Loucy (cell line): ENCODE measurements at regions not wholly inside any gene's neighbourhood (a gene's known extent, or its start where the extent isn't known, plus 50 kb on each side); places are given as distances from the start of the nearest gene placed in this dataset.

Source experiments
- H2AFZ ChIP-seq: fragments of 200-600 bp; sonication (generic); 2 replicates; pipeline ENCODE4 v1.6.0; 2016; ENCODE audit warnings: antibody characterized with exemption, mild to moderate bottlenecking, low read length, moderate library complexity
- H3F3A ChIP-seq: fragments of 200-600 bp; 2 replicates; pipeline ENCODE4 v1.6.0; 2016; ENCODE audit warnings: antibody characterized with exemption, low read depth, mild to moderate bottlenecking
- H3K27me3 ChIP-seq: fragments of 200-600 bp; sonication (generic); 2 replicates; pipeline ENCODE4 v1.6.1; 2014; ENCODE audit warnings: low read length, mild to moderate bottlenecking; ENCODE audit not compliant: insufficient read depth, poor library complexity, severe bottlenecking
- H3K36me3 ChIP-seq: fragments of 200-600 bp; sonication (generic); 2 replicates; pipeline ENCODE4 v1.6.1; 2016; ENCODE audit warnings: low read length; ENCODE audit not compliant: insufficient read depth
- H3K4me1 ChIP-seq: fragments of 200-600 bp; sonication (generic); 2 replicates; pipeline ENCODE4 v1.5.1; 2014; ENCODE audit warnings: low read length, mild to moderate bottlenecking; ENCODE audit not compliant: insufficient read depth, poor library complexity, severe bottlenecking
- H3K4me2 ChIP-seq: fragments of 200-600 bp; sonication (generic); 2 replicates; pipeline ENCODE4 v1.6.0; 2014; ENCODE audit warnings: antibody characterized with exemption, low read length, low read depth, mild to moderate bottlenecking; ENCODE audit not compliant: poor library complexity, severe bottlenecking
- H3K4me3 ChIP-seq: fragments of 200-600 bp; sonication (generic); 2 replicates; pipeline ENCODE4 v1.5.1; 2014; ENCODE audit warnings: low read length, mild to moderate bottlenecking, mixed read lengths; ENCODE audit not compliant: poor library complexity, severe bottlenecking
- H3K79me2 ChIP-seq: fragments of 200-600 bp; sonication (generic); 2 replicates; pipeline ENCODE4 v1.6.1; 2014; ENCODE audit warnings: low read length; ENCODE audit not compliant: insufficient read depth
- H3K9ac ChIP-seq: fragments of 200-600 bp; sonication (generic); 2 replicates; pipeline ENCODE4 v1.6.0; 2014; ENCODE audit warnings: mild to moderate bottlenecking, low read depth, low read length, moderate library complexity; ENCODE audit not compliant: poor library complexity, severe bottlenecking
- H3K9me2 ChIP-seq: fragments of 200-600 bp; sonication (generic); replicated peaks from 2 replicates; pipeline ENCODE4 v1.6.1; 2016; ENCODE audit warnings: low read depth, low read length, mixed read lengths
- H3K9me3 ChIP-seq: fragments of 200-600 bp; sonication (generic); 2 replicates; pipeline ENCODE4 v1.6.1; 2014; ENCODE audit warnings: mild to moderate bottlenecking, antibody characterized with exemption, low read length, low read depth; ENCODE audit not compliant: insufficient read depth
- H4K20me1 ChIP-seq: fragments of 200-600 bp; sonication (generic); 2 replicates; pipeline ENCODE4 v1.6.0; 2014; ENCODE audit warnings: antibody characterized with exemption, low read length, mild to moderate bottlenecking; ENCODE audit not compliant: insufficient read depth, poor library complexity, severe bottlenecking
- EZH2phosphoT487 ChIP-seq: fragments of 200-600 bp; IDR thresholded peaks from 2 replicates; pipeline ENCODE4 v1.6.1; 2018; ENCODE audit warnings: antibody characterized with exemption, mild to moderate bottlenecking, moderate library complexity, borderline replicate concordance
- TF ChIP-seq, protein P1 (sequence below): fragments of 200-600 bp; sonication (generic); conservative IDR thresholded peaks from 2 replicates; pipeline ENCODE4 v1.5.1; 2014; ENCODE audit warnings: mild to moderate bottlenecking, antibody characterized with exemption, low read length

DNA sequence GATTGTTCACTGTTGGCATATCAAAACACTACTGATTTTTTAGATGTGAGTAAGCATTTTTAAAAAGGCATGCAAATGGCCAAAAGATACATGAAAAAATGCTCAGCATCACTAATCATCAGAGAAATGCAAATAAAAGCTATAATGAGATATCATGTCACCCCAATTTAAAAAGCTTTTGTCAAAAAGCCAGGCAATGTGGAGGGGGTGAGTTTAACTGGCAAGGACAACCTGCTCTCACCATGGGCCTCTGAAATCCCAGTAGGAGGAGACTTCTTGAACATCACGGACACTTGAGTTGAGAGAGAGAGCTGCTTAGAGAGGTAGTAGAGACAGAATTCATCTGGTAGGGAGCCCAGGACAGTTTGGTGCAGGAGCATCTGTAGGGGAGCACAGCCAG is 347.1 kb upstream of the MPDZ start:
- TF ChIP-seq, protein P1, sequence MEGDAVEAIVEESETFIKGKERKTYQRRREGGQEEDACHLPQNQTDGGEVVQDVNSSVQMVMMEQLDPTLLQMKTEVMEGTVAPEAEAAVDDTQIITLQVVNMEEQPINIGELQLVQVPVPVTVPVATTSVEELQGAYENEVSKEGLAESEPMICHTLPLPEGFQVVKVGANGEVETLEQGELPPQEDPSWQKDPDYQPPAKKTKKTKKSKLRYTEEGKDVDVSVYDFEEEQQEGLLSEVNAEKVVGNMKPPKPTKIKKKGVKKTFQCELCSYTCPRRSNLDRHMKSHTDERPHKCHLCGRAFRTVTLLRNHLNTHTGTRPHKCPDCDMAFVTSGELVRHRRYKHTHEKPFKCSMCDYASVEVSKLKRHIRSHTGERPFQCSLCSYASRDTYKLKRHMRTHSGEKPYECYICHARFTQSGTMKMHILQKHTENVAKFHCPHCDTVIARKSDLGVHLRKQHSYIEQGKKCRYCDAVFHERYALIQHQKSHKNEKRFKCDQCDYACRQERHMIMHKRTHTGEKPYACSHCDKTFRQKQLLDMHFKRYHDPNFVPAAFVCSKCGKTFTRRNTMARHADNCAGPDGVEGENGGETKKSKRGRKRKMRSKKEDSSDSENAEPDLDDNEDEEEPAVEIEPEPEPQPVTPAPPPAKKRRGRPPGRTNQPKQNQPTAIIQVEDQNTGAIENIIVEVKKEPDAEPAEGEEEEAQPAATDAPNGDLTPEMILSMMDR = no peak
- no peak for TF ChIP-seq EZH2phosphoT487
- Histone ChIP-seq H3K9ac (no peak overlapping the region), H3K4me3 (no peak overlapping the region), H3F3A (no peaks in the 10 kb centered on the region), H3K4me2 (no peak overlapping the region), H4K20me1 (no peaks in the 10 kb centered on the region), H3K9me2 (no peaks in the 10 kb centered on the region), H3K36me3 (no peaks in the 10 kb centered on the region), H3K9me3 (no peaks in the 10 kb centered on the region), H3K4me1 (no peaks in the 10 kb centered on the region), H2AFZ (no peak overlapping the region), H3K79me2 (no peaks in the 10 kb centered on the region), H3K27me3 (no peaks in the 10 kb centered on the region)

- no peak overlapping the region for H3K4me3 ChIP-seq
- H3K4me1 ChIP-seq = peaks cover 10% of the 10 kb centered on the region
- no peaks in the 10 kb centered on the region for H4K20me1 ChIP-seq
- H3K36me3 ChIP-seq = no peaks in the 10 kb centered on the region
- H3K27me3 ChIP-seq = no peaks in the 10 kb centered on the region
- no peaks in the 10 kb centered on the region for H3K9me3 ChIP-seq
- no peaks in the 10 kb centered on the region for H3K79me2 ChIP-seq
- H3F3A ChIP-seq = no peaks in the 10 kb centered on the region
- no peak overlapping the region for H2AFZ ChIP-seq
- H3K9me2 ChIP-seq = no peaks in the 10 kb centered on the region
- H3K9ac ChIP-seq = no peak overlapping the region
- no peak overlapping the region for H3K4me2 ChIP-seq
- no peak for TF ChIP-seq EZH2phosphoT487
- TF ChIP-seq, protein P1 = no peak
These were observed 342.5 kb upstream of the MPDZ start for GRCh38 chr9:13621872-13622564.

DNA sequence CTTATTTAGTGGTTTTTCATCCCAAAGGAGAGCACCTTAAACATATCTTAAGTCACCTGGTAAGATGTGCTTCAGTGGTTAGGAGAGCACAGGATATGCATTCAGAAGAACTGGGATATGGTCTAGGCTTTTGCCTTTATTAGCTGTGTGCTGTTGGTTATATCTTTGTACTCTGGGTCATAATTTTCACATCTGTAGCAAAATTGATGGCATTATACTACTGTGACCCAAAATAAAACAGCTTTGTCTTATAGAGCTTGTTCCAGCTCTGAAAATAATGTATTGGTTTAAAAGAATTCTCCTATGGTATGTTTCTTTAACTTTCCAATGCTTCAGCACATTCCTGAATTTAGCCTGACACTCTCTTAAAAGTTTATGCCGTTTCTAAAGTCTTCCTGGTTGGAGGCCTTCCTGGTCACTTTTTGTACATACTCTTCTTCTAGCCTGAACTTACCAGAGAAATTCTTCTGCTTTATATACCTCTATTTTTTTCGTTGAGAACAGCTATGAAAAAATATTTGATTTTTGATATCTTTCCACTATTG is 337.1 kb upstream of the MPDZ start:
- Histone ChIP-seq H3F3A (no peaks in the 10 kb centered on the region), H3K27me3 (no peaks in the 10 kb centered on the region), H2AFZ (no peak overlapping the region), H3K4me3 (no peak overlapping the region), H3K9me2 (no peaks in the 10 kb centered on the region), H3K79me2 (no peaks in the 10 kb centered on the region), H3K9me3 (no peaks in the 10 kb centered on the region), H3K4me2 (no peak overlapping the region), H4K20me1 (no peaks in the 10 kb centered on the region), H3K4me1 (peaks cover 50% of the 10 kb centered on the region), H3K9ac (no peak overlapping the region), H3K36me3 (no peaks in the 10 kb centered on the region)
- TF ChIP-seq EZH2phosphoT487 = no peak
- TF ChIP-seq, protein P1 = no peak
